Gastrocnemius medialis (tissue), 4 donors: ENCODE measurements at regions not wholly inside any gene's neighbourhood (a gene's known extent, or its start where the extent isn't known, plus 50 kb on each side); places are given as distances from the start of the nearest gene placed in this dataset.
"Not testable (repeated sequence)": the region's sequence is repeated elsewhere in the genome, so short reads cannot be mapped to it uniquely, and the experiment has no call there.

ENCODE experiments used
- ATAC-seq, 2 donors: fragments of 150-250 bp; one replicate each; pipeline ENCODE4 v1.9.1; 2016
- DNase-seq, 2 donors: peaks; one replicate each; pipeline ENCODE4 v3.0.0-alpha.2; 2019
- H3K27ac ChIP-seq, 4 donors: fragments of 200-600 bp; sonication (generic); 1 replicate in 1 of 4; 2 replicates in 3 of 4; pipeline ENCODE4 v1.5.1; 2016 to 2018; ENCODE audit warnings: mild to moderate bottlenecking in 2 of 4, moderate library complexity in 1 of 4
- H3K27me3 ChIP-seq, 3 donors: fragments of 200-600 bp; sonication (generic) in 2 of 3; 1 replicate in 1 of 3; 2 replicates in 2 of 3; pipeline versions ENCODE4 v1.5.1 to v1.6.0; 2016 to 2019; ENCODE audit warnings: mild to moderate bottlenecking in 1 of 3, moderate library complexity in 1 of 3
- H3K36me3 ChIP-seq, 2 donors: fragments of 200-600 bp; sonication (generic) in 1 of 2; one replicate each; pipeline ENCODE4 v1.5.1; 2017 to 2018
- H3K4me1 ChIP-seq, 2 donors: fragments of 200-600 bp; sonication (generic) in 1 of 2; one replicate each; pipeline ENCODE4 v1.5.1; 2016 to 2017; ENCODE audit warnings: mild to moderate bottlenecking in 2 of 2
- H3K4me3 ChIP-seq, 4 donors: fragments of 200-600 bp; sonication (generic) in 3 of 4; 1 replicate in 1 of 4; 2 replicates in 3 of 4; pipeline ENCODE4 v1.5.1; 2016 to 2019; ENCODE audit warnings: mild to moderate bottlenecking in 2 of 4
- H3K9me3 ChIP-seq, 3 donors: fragments of 200-600 bp; sonication (generic) in 2 of 3; 1 replicate in 1 of 3; 2 replicates in 2 of 3; pipeline ENCODE4 v1.5.1; 2016 to 2019
- POLR2A ChIP-seq, 2 donors: fragments of 450-650 bp; IDR thresholded peaks; one replicate each; pipeline ENCODE4 v1.6.1; 2017; ENCODE audit warnings: antibody characterized with exemption in 2 of 2, mild to moderate bottlenecking in 2 of 2, moderate library complexity in 2 of 2
- in situ Hi-C, 4 donors: fragments of 200-750 bp; cut with MboI; loops; one replicate each; pipeline versions ENCODE4 v1.15.0 to v1.8.0; 2017; ENCODE audit warnings: low sequenced_read_pairs in 4 of 4
- intact Hi-C: fragments of 100-400 bp; cut with DNase I; formaldehyde crosslinking; loops from one replicate; pipeline ENCODE4 v1.15.1; 2023; ENCODE audit warnings: low total_unique reads
- TF ChIP-seq, protein P1 (sequence below), 5 experiments: fragments of 450-650 bp in 3 of 5; fragments of 200-600 bp in 2 of 5; sonication (generic) in 2 of 5; IDR thresholded peaks in 4 of 5; conservative IDR thresholded peaks in 1 of 5; 1 replicate in 4 of 5; 2 replicates in 1 of 5; pipeline ENCODE4 v1.5.1; 2016 to 2019; ENCODE audit warnings: antibody characterized with exemption in 5 of 5, mild to moderate bottlenecking in 3 of 5, moderate library complexity in 3 of 5

DNA sequence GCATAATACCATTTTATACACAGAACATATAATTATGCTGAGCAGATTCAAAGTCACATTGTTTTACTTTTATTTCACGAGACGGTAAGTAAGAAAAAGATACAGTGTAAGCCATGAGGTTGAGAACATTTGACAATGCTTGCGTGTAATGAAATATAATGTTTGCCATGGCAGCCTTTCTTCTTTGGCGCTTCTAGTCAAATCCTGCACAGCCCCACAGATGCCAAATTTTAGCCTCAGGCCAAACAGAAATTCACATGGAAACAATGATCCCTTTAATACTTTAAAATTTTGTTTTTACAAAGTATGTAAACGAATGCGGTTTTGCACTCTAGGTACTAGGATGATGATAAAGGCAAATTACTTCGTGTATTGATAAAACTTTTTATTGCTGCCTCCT is 502.7 kb upstream of the SMIM31 start:
- in situ Hi-C loops, result no loop called here
- no peaks in the 10 kb centered on the region for H3K36me3 ChIP-seq
- no peak overlapping the region for H3K4me3 ChIP-seq
- no peak overlapping the region for H3K27ac ChIP-seq
- no peaks in the 10 kb centered on the region for H3K4me1 ChIP-seq
- no peak for DNase-seq
- ATAC-seq, result no peak
- no peaks in the 10 kb centered on the region for H3K27me3 ChIP-seq
- intact Hi-C loops, result no loop called here
- H3K9me3 ChIP-seq, result no peaks in the 10 kb centered on the region
- TF ChIP-seq, protein P1, sequence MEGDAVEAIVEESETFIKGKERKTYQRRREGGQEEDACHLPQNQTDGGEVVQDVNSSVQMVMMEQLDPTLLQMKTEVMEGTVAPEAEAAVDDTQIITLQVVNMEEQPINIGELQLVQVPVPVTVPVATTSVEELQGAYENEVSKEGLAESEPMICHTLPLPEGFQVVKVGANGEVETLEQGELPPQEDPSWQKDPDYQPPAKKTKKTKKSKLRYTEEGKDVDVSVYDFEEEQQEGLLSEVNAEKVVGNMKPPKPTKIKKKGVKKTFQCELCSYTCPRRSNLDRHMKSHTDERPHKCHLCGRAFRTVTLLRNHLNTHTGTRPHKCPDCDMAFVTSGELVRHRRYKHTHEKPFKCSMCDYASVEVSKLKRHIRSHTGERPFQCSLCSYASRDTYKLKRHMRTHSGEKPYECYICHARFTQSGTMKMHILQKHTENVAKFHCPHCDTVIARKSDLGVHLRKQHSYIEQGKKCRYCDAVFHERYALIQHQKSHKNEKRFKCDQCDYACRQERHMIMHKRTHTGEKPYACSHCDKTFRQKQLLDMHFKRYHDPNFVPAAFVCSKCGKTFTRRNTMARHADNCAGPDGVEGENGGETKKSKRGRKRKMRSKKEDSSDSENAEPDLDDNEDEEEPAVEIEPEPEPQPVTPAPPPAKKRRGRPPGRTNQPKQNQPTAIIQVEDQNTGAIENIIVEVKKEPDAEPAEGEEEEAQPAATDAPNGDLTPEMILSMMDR (IDR thresholded peaks at IDR 0.05 in 4 of 5, conservative IDR thresholded peaks at IDR 0.05 in 1 of 5), result no peak
- no peak for TF ChIP-seq POLR2A (IDR thresholded peaks at IDR 0.05)

DNA sequence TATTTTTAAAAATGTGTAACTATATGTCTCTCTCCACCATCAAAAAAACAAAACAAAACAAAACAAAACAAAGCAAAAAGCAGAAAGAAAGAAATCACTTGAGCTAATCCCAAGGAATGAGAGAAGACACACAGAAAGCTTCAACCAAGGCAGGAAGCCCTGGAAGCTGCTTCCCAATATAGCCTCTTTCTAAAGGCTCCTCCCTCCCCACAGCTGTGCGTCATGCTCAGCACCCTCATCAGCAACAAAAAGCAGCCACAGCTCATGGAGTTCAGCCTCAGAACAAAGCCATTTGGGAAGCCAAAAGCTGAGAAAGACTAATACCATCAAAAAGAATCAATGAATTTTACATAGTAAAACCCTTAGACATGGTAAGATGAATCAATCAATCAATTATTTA is 501.6 kb upstream of the SMIM31 start:
- Histone ChIP-seq H3K9me3 (no peaks in the 10 kb centered on the region), H3K4me3 (no peak overlapping the region), H3K27me3 (no peaks in the 10 kb centered on the region), H3K4me1 (no peaks in the 10 kb centered on the region), H3K36me3 (no peaks in the 10 kb centered on the region), H3K27ac (no peak overlapping the region)
- no peak for TF ChIP-seq POLR2A (IDR thresholded peaks at IDR 0.05)
- TF ChIP-seq, protein P1 (IDR thresholded peaks at IDR 0.05 in 4 of 5, conservative IDR thresholded peaks at IDR 0.05 in 1 of 5), result no peak
- in situ Hi-C loops, result no loop called here
- ATAC-seq (no peak), DNase-seq (no peak)
- intact Hi-C loops, result no loop called here

DNA sequence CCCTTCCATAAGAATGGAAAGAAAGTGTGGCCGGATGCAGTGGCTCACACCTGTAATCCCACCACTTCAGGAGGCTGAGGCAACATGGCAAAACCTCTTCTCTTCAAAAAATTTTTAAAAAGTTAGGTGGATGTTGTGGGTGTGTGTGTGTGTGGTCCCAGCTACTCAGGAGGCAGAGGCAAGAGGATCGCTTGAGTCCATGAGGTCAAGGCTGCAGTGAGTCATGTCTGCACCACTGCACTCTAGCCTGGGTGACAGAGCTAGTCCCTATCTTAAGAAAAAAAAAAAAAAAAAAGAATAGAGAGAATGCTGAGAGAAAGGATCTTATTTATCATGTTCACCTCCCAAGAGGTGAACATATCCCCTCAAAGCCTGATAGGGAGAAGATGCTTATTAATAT is 492.1 kb upstream of the SMIM31 start:
- intact Hi-C loops, result no loop called here
- no peaks in the 10 kb centered on the region for H3K36me3 ChIP-seq
- DNase-seq, result no peak

GRCh38 chr4:164262508-164262907 is 491.4 kb upstream of the SMIM31 start:
- H3K4me1 ChIP-seq, intact Hi-C loops, H3K36me3 ChIP-seq, H3K4me3 ChIP-seq, DNase-seq, in situ Hi-C loops, H3K27me3 ChIP-seq, ATAC-seq, H3K27ac ChIP-seq, H3K9me3 ChIP-seq: not testable (repeated sequence)

More for the DNA sequence above, 492.1 kb upstream of the SMIM31 start:
- H3K27ac ChIP-seq, result no peak overlapping the region
- H3K4me1 ChIP-seq, result no peaks in the 10 kb centered on the region
- no peaks in the 10 kb centered on the region for H3K27me3 ChIP-seq
- no peak overlapping the region for H3K4me3 ChIP-seq
- no peak for ATAC-seq
- in situ Hi-C loops, result no loop called here
- TF ChIP-seq POLR2A (IDR thresholded peaks at IDR 0.05), result no peak
- TF ChIP-seq, protein P1 (IDR thresholded peaks at IDR 0.05 in 4 of 5, conservative IDR thresholded peaks at IDR 0.05 in 1 of 5), result no peak
- H3K9me3 ChIP-seq, result no peaks in the 10 kb centered on the region

DNA sequence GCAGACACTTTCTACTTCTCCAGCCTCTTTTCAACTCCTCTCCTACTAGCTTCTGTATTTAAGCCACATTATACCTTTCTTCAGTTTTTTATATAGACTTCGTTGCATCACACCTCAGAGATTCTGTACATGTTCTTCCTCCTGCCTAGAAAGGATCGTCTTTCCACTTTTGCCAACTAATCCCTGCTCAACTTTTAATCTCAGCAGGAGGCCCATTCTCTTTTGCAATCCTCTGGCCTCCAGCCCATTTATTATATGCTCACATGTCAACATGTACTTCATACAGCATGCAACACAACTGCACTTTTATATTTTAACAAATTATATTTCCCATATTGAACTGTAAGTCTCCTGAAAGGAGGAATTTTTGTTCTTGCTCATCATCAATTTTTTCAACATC is 476.5 kb upstream of the SMIM31 start:
- DNase-seq, intact Hi-C loops, H3K27ac ChIP-seq, H3K36me3 ChIP-seq, H3K4me1 ChIP-seq, H3K27me3 ChIP-seq, H3K4me3 ChIP-seq, H3K9me3 ChIP-seq, ATAC-seq, in situ Hi-C loops: not testable (repeated sequence)

- no peak for DNase-seq
- TF ChIP-seq POLR2A (IDR thresholded peaks at IDR 0.05), result no peak
- TF ChIP-seq, protein P1 (IDR thresholded peaks at IDR 0.05 in 4 of 5, conservative IDR thresholded peaks at IDR 0.05 in 1 of 5), result no peak
- H3K9me3 ChIP-seq, result no peaks in the 10 kb centered on the region
- ATAC-seq, result no peak
- no peak overlapping the region for H3K27ac ChIP-seq
- H3K36me3 ChIP-seq, result no peaks in the 10 kb centered on the region
- no peaks in the 10 kb centered on the region for H3K4me1 ChIP-seq
- H3K27me3 ChIP-seq, result no peaks in the 10 kb centered on the region
- no peak overlapping the region for H3K4me3 ChIP-seq
- in situ Hi-C loops (no loop called here), intact Hi-C loops (no loop called here)
Measured at GRCh38 chr4:164287173-164287572, 466.8 kb upstream of the SMIM31 start.
